ENCODE measurements at regions not wholly inside any gene's neighbourhood (a gene's known extent, or its start where the extent isn't known, plus 50 kb on each side); places are given as distances from the start of the nearest gene placed in this dataset.

- TF ChIP-seq, protein P1, sequence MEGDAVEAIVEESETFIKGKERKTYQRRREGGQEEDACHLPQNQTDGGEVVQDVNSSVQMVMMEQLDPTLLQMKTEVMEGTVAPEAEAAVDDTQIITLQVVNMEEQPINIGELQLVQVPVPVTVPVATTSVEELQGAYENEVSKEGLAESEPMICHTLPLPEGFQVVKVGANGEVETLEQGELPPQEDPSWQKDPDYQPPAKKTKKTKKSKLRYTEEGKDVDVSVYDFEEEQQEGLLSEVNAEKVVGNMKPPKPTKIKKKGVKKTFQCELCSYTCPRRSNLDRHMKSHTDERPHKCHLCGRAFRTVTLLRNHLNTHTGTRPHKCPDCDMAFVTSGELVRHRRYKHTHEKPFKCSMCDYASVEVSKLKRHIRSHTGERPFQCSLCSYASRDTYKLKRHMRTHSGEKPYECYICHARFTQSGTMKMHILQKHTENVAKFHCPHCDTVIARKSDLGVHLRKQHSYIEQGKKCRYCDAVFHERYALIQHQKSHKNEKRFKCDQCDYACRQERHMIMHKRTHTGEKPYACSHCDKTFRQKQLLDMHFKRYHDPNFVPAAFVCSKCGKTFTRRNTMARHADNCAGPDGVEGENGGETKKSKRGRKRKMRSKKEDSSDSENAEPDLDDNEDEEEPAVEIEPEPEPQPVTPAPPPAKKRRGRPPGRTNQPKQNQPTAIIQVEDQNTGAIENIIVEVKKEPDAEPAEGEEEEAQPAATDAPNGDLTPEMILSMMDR (IDR thresholded peaks at IDR 0.05; ENCODE audit: extremely low read depth in 1 of 2, insufficient read depth in 1 of 2, low read depth in 1 of 2, low read length in 2 of 2): no peak
- TF ChIP-seq FOS (IDR thresholded peaks at IDR 0.05; ENCODE audit: borderline replicate concordance, insufficient read depth, low read length): no peak
- TF ChIP-seq MYC (IDR thresholded peaks at IDR 0.05; ENCODE audit: low read depth, low read length): no peak
Observed at GRCh38 chr2:13821255-13821880, 811.1 kb upstream of the LRATD1 start.

Measured in endothelial cell of umbilical vein (primary cell).